OCI-LY7 (cell line): ENCODE measurements at regions not wholly inside any gene's neighbourhood (a gene's known extent, or its start where the extent isn't known, plus 50 kb on each side); places are given as distances from the start of the nearest gene placed in this dataset.

Experiments
- BruUV-seq: library from RNA; stranded (reverse); fragments of 400-500 nt; replicated peaks from 2 replicates; lab custom pipeline; 2021; lab: Mats Ljungman, UMichigan
- CTCF ChIA-PET: fragments of 300-600 bp; sonication (Branson Sonifier 250); formaldehyde crosslinking; loops from one replicate; lab custom pipeline; 2022; ENCODE audit warnings: antibody characterized with exemption; ENCODE audit not compliant: unreplicated experiment; lab: Charles Lee
- POLR2A ChIA-PET: fragments of 300-600 bp; sonication (Branson Sonifier 250); formaldehyde crosslinking; loops from one replicate; lab custom pipeline; 2022; ENCODE audit warnings: antibody characterized with exemption; lab: Charles Lee
- DNase-seq: peaks from one replicate; pipeline ENCODE4 v3.0.0-alpha.2; 2015; ENCODE audit warnings: low spot score
- H2AFZ ChIP-seq: fragments of 200-600 bp; sonication (generic), shearing (Covaris generic); 2 replicates; pipeline ENCODE4 v1.6.1; 2014; ENCODE audit warnings: mild to moderate bottlenecking, antibody characterized with exemption, low read length, moderate library complexity
- H3K27ac ChIP-seq: fragments of 200-600 bp; sonication (generic); 2 replicates; pipeline ENCODE4 v1.5.1; 2014; ENCODE audit warnings: mixed run types, low read depth, mild to moderate bottlenecking, moderate library complexity, low read length, inconsistent platforms; ENCODE audit not compliant: poor library complexity, severe bottlenecking
- H3K36me3 ChIP-seq: fragments of 200-600 bp; sonication (generic); 2 replicates; pipeline ENCODE4 v1.6.1; 2014; ENCODE audit warnings: mild to moderate bottlenecking, antibody characterized with exemption, low read length, moderate library complexity, mixed read lengths; ENCODE audit not compliant: insufficient read depth
- H3K4me1 ChIP-seq: fragments of 200-600 bp; sonication (generic); 2 replicates; pipeline ENCODE4 v1.5.1; 2014; ENCODE audit warnings: mild to moderate bottlenecking, low read length; ENCODE audit not compliant: insufficient read depth, poor library complexity, severe bottlenecking
- H3K4me2 ChIP-seq: fragments of 200-600 bp; sonication (generic); 2 replicates; pipeline ENCODE4 v1.6.1; 2014; ENCODE audit warnings: mild to moderate bottlenecking, low read length
- H3K4me3 ChIP-seq: fragments of 200-600 bp; sonication (generic); 2 replicates; pipeline ENCODE4 v1.5.1; 2014; ENCODE audit warnings: mild to moderate bottlenecking, low read depth, low read length; ENCODE audit not compliant: poor library complexity, severe bottlenecking
- H3K79me2 ChIP-seq: fragments of 200-600 bp; sonication (generic); 2 replicates; pipeline ENCODE4 v1.6.1; 2016; ENCODE audit warnings: low read depth, mild to moderate bottlenecking, low read length, moderate library complexity, mixed read lengths; ENCODE audit not compliant: insufficient read depth
- H3K9me2 ChIP-seq: fragments of 200-600 bp; sonication (generic); 2 replicates; pipeline ENCODE4 v1.6.1; 2016; ENCODE audit warnings: mild to moderate bottlenecking, low read length, mixed read lengths; ENCODE audit not compliant: insufficient read depth
- H3K9me3 ChIP-seq: fragments of 200-600 bp; sonication (generic); 2 replicates; pipeline ENCODE4 v1.6.1; 2014; ENCODE audit warnings: mild to moderate bottlenecking, mixed run types, low read length, mixed read lengths
- H4K20me1 ChIP-seq: fragments of 200-600 bp; sonication (generic); 2 replicates; pipeline ENCODE4 v1.6.1; 2014; ENCODE audit warnings: mild to moderate bottlenecking, antibody characterized with exemption, low read length, moderate library complexity, mixed read lengths; ENCODE audit not compliant: insufficient read depth
- EZH2phosphoT487 ChIP-seq: fragments of 200-600 bp; sonication (generic); IDR thresholded peaks from 2 replicates; pipeline ENCODE4 v1.6.1; 2018; ENCODE audit warnings: low read depth, borderline replicate concordance, mild to moderate bottlenecking, mixed run types, antibody characterized with exemption, low read length, moderate library complexity, mixed read lengths
- intact Hi-C: fragments of 100-400 bp; cut with micrococcal nuclease; formaldehyde crosslinking; loops from one replicate; pipeline ENCODE4 v1.10.0; 2022; ENCODE audit not compliant: unreplicated experiment
- TF ChIP-seq, protein P1 (sequence below): fragments of 200-600 bp; sonication (generic); conservative IDR thresholded peaks from 2 replicates; pipeline ENCODE4 v1.5.1; 2014; ENCODE audit warnings: mild to moderate bottlenecking, antibody characterized with exemption, low read length, moderate library complexity, mixed read lengths

DNA sequence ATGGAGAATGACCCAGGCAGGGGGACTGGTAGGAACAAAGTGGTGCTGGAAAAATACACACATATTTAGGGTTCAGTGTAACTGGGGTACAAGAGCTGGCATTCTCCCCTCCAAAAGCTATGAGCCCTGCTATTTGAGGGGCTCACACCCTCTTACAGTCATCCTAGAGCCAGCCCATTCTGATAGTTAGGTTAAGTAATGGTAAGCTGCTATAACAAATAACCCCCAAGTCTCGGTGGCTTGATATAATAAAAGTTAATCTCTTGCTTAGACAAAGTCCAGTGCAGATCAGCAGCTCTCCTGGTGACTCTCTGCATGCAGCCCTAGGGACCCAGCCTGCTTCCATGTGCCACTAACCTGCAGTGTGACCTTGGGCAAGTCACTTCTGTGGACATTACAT lies 234.9 kb upstream of the HES1 start:
- no peak for TF ChIP-seq EZH2phosphoT487
- TF ChIP-seq, protein P1, sequence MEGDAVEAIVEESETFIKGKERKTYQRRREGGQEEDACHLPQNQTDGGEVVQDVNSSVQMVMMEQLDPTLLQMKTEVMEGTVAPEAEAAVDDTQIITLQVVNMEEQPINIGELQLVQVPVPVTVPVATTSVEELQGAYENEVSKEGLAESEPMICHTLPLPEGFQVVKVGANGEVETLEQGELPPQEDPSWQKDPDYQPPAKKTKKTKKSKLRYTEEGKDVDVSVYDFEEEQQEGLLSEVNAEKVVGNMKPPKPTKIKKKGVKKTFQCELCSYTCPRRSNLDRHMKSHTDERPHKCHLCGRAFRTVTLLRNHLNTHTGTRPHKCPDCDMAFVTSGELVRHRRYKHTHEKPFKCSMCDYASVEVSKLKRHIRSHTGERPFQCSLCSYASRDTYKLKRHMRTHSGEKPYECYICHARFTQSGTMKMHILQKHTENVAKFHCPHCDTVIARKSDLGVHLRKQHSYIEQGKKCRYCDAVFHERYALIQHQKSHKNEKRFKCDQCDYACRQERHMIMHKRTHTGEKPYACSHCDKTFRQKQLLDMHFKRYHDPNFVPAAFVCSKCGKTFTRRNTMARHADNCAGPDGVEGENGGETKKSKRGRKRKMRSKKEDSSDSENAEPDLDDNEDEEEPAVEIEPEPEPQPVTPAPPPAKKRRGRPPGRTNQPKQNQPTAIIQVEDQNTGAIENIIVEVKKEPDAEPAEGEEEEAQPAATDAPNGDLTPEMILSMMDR, result no peak

DNA sequence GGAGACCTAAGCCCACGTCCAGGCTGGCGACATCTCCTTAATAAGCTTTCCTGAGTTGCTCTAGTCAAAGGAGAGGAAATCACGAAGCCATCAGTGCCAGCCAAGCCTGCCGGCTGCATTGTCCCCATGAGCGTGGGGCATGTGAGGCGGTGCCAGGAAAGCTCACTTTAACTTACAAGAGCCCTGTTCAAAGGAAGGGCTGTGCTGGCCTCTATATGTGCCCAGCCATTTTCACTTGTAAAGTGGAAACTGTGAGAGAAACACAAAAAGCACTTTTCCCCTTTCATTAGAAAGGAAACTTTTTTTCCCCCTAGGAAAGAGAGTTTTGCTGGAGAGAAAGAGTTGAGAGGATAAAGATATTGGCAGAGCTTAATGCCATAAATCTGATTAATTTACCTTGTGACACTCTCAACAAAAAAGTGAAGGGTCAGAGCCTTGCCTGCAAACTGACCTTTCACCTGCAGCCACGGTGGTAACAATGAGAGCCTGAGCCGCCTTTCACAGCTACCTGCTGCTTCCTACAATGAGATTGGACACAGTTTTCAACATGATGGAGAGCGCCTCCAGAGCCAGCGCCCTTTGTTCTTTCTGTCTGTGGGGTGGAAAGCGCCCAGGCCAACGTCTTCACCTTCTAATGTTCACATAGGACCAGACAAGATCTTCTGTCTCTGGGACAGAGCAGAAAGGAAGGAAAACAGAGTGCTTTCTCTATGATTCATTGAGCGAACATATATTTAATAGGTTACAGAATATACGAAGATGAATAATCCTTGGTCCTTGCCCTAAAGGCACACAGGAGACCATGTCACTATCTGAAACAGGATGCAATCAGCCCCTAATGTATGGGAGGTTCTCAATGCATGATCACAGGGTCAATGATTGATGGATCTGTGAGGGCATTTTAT lies 233.1 kb upstream of the HES1 start:
- POLR2A ChIA-PET, result no interaction called here
- H3K4me3 ChIP-seq, result no peak overlapping the region
- BruUV-seq, result no TSS peak
- DNase-seq, result no peak
- peaks cover 13% of the 10 kb centered on the region for H3K4me1 ChIP-seq
- no peak overlapping the region for H3K4me2 ChIP-seq
- H3K79me2 ChIP-seq, result no peaks in the 10 kb centered on the region
- TF ChIP-seq, protein P1, result no peak
- TF ChIP-seq EZH2phosphoT487, result no peak
- intact Hi-C loops, result no loop called here
- H3K36me3 ChIP-seq, result no peaks in the 10 kb centered on the region
- H3K9me3 ChIP-seq, result no peaks in the 10 kb centered on the region
- H3K27ac ChIP-seq, result no peak overlapping the region
- CTCF ChIA-PET, result no interaction called here
- H4K20me1 ChIP-seq, result no peaks in the 10 kb centered on the region
- H2AFZ ChIP-seq, result no peak overlapping the region
- H3K9me2 ChIP-seq, result no peaks in the 10 kb centered on the region

More for the DNA sequence above, 234.9 kb upstream of the HES1 start:
- Histone ChIP-seq H3K4me3 (no peak overlapping the region), H2AFZ (no peak overlapping the region), H3K36me3 (no peaks in the 10 kb centered on the region), H3K79me2 (no peaks in the 10 kb centered on the region), H3K9me3 (no peaks in the 10 kb centered on the region), H3K9me2 (no peaks in the 10 kb centered on the region), H4K20me1 (no peaks in the 10 kb centered on the region), H3K27ac (no peak overlapping the region), H3K4me1 (peaks cover 13% of the 10 kb centered on the region), H3K4me2 (no peak overlapping the region)
- ChIA-PET CTCF (no interaction called here), POLR2A (interaction anchor here (1.2 kb wide), 1 partner anchor 37 kb away, joined by 3 read pairs; no protein-coding TSS in a partner anchor)
- intact Hi-C loops, result no loop called here
- BruUV-seq, result no TSS peak
- DNase-seq, result no peak

GRCh38 chr3:193903512-193903817 lies 232.5 kb upstream of the HES1 start:
- Histone ChIP-seq H3K27ac (no peak overlapping the region), H2AFZ (no peak overlapping the region), H3K9me2 (no peaks in the 10 kb centered on the region), H3K4me2 (peak overlapping the region; percentile 39), H3K79me2 (no peaks in the 10 kb centered on the region), H4K20me1 (no peaks in the 10 kb centered on the region), H3K4me1 (peaks cover 13% of the 10 kb centered on the region), H3K4me3 (no peak overlapping the region), H3K36me3 (no peaks in the 10 kb centered on the region), H3K9me3 (no peaks in the 10 kb centered on the region; the same call in 1 of the 2 replicates)
- BruUV-seq, result no TSS peak
- POLR2A ChIA-PET, result interaction anchor here (1.2 kb wide), 1 partner anchor 18 kb away, joined by 3 read pairs; no protein-coding TSS in a partner anchor
- DNase-seq, result no peak
- TF ChIP-seq EZH2phosphoT487, result no peak
- intact Hi-C loops, result no loop called here
- CTCF ChIA-PET, result interaction anchor here (0.6 kb wide), 1 partner anchor 71 kb away, joined by 3 read pairs; no protein-coding TSS in a partner anchor
